WTC11 (cell line): ENCODE measurements at regions not wholly inside any gene's neighbourhood (a gene's known extent, or its start where the extent isn't known, plus 50 kb on each side); places are given as distances from the start of the nearest gene placed in this dataset.

Source experiments
- ATAC-seq: fragments of 200-7000 bp; cut with Tn5 transposase; 2 replicates; pipeline ENCODE4 v1.10.0; 2021; ENCODE audit warnings: mild to moderate bottlenecking, moderate library complexity
- CTCF ChIA-PET: fragments of 300-600 bp; sonication (Branson Sonifier 250); formaldehyde crosslinking; loops from one replicate; lab custom pipeline; 2021; ENCODE audit warnings: antibody characterized with exemption; lab: Charles Lee
- POLR2A ChIA-PET: fragments of 350-600 bp; sonication (Branson Sonifier 250); formaldehyde crosslinking; loops from one replicate; lab custom pipeline; 2021; ENCODE audit warnings: antibody characterized with exemption; lab: Charles Lee
- DNase-seq: peaks from one replicate; pipeline ENCODE4 v3.0.0; 2021; ENCODE audit warnings: low spot score
- H3K27ac Mint-ChIP-seq: 2 replicates; pipeline ENCODE4 v1.8.0; 2021; ENCODE audit warnings: mixed read lengths
- H3K27me3 Mint-ChIP-seq: 2 replicates; pipeline ENCODE4 v1.8.0; 2021; ENCODE audit warnings: low read depth, mild to moderate bottlenecking, moderate library complexity, mixed read lengths
- H3K36me3 Mint-ChIP-seq: 2 replicates; pipeline ENCODE4 v1.8.0; 2021; ENCODE audit warnings: mixed read lengths
- H3K4me1 Mint-ChIP-seq: 2 replicates; pipeline ENCODE4 v1.8.0; 2022; ENCODE audit warnings: mixed read lengths
- H3K4me3 Mint-ChIP-seq: 2 replicates; pipeline ENCODE4 v1.8.0; 2021; ENCODE audit warnings: mild to moderate bottlenecking, moderate library complexity, mixed read lengths
- H3K9me3 Mint-ChIP-seq: 2 replicates; pipeline ENCODE4 v1.8.0; 2021; ENCODE audit warnings: mixed read lengths
- AFF4 ChIP-seq: sonication (generic); formaldehyde crosslinking; IDR thresholded peaks from 2 replicates; pipeline ENCODE4 v1.8.1; 2023; ENCODE audit warnings: mild to moderate bottlenecking, missing genetic modification reagents, borderline replicate concordance
- ATF6 ChIP-seq: sonication (generic); formaldehyde crosslinking; IDR thresholded peaks from 2 replicates; pipeline ENCODE4 v1.8.1; 2023; ENCODE audit warnings: mild to moderate bottlenecking, missing genetic modification reagents
- CTCF ChIP-seq: fragments of 200-600 bp; IDR thresholded peaks from 2 replicates; pipeline ENCODE4 v1.8.0; 2022; ENCODE audit warnings: antibody characterized with exemption
- E2F1 ChIP-seq: sonication (generic); formaldehyde crosslinking; IDR thresholded peaks from 2 replicates; pipeline ENCODE4 v1.8.0; 2022; ENCODE audit warnings: mild to moderate bottlenecking, missing genetic modification reagents
- E2F5 ChIP-seq: sonication (generic); formaldehyde crosslinking; IDR thresholded peaks from 2 replicates; pipeline ENCODE4 v1.8.1; 2022; ENCODE audit warnings: mild to moderate bottlenecking, moderate library complexity, missing genetic modification reagents
- HMGA2 ChIP-seq: fragments of 250-450 bp; sonication (Bioruptor Pico); IDR thresholded peaks from 2 replicates; pipeline ENCODE4 v1.4.0; 2021; ENCODE audit warnings: mild to moderate bottlenecking, moderate library complexity
- IRF1 ChIP-seq: sonication (generic); formaldehyde crosslinking; IDR thresholded peaks from 2 replicates; pipeline ENCODE4 v1.8.0; 2023; ENCODE audit warnings: missing genetic modification reagents
- KAT7 ChIP-seq: sonication (generic); formaldehyde crosslinking; IDR thresholded peaks from 2 replicates; pipeline ENCODE4 v1.8.1; 2023; ENCODE audit warnings: missing genetic modification reagents, mild to moderate bottlenecking, borderline replicate concordance
- MYBL2 ChIP-seq: sonication (generic); formaldehyde crosslinking; IDR thresholded peaks from 2 replicates; pipeline ENCODE4 v1.8.1; 2023; ENCODE audit warnings: mild to moderate bottlenecking, moderate library complexity, missing genetic modification reagents
- NR2C2 ChIP-seq: sonication (generic); formaldehyde crosslinking; IDR thresholded peaks from 2 replicates; pipeline ENCODE4 v1.8.0; 2022; ENCODE audit warnings: mild to moderate bottlenecking, missing genetic modification reagents
- PRRX2 ChIP-seq: fragments of 250-450 bp; sonication (Bioruptor Pico); IDR thresholded peaks from 2 replicates; pipeline ENCODE4 v1.8.0; 2021; ENCODE audit warnings: mild to moderate bottlenecking
- STAT6 ChIP-seq: sonication (generic); formaldehyde crosslinking; conservative IDR thresholded peaks from 2 replicates; pipeline ENCODE4 v1.8.1; 2023; ENCODE audit warnings: mild to moderate bottlenecking, low read depth, missing genetic modification reagents, moderate library complexity
- TCF7 ChIP-seq: sonication (generic); formaldehyde crosslinking; IDR thresholded peaks from 2 replicates; pipeline ENCODE4 v1.8.0; 2022; ENCODE audit warnings: mild to moderate bottlenecking, low read depth, missing genetic modification reagents, moderate library complexity
- ZNF219 ChIP-seq: sonication (generic); formaldehyde crosslinking; IDR thresholded peaks from 2 replicates; pipeline ENCODE4 v1.8.0; 2023; ENCODE audit warnings: missing genetic modification reagents, mild to moderate bottlenecking, borderline replicate concordance
- ZNF232 ChIP-seq: sonication (generic); formaldehyde crosslinking; IDR thresholded peaks from 2 replicates; pipeline ENCODE4 v1.8.0; 2022; ENCODE audit warnings: mild to moderate bottlenecking, missing genetic modification reagents

GRCh38 chr4:173917255-173917960 is 366.1 kb downstream of the FBXO8 start:
- no peak overlapping the region for H3K27ac Mint-ChIP-seq
- DNase-seq (no peak), ATAC-seq (peak; percentile 69)

GRCh38 chr4:173913496-173913895 is 370.0 kb downstream of the FBXO8 start:
- CTCF ChIA-PET, result no interaction called here
- peaks cover 7% of the 10 kb centered on the region for H3K4me1 Mint-ChIP-seq
- no peak overlapping the region for H3K27ac Mint-ChIP-seq
- no peaks in the 10 kb centered on the region for H3K9me3 Mint-ChIP-seq
- POLR2A ChIA-PET, result no interaction called here
- no peak for DNase-seq
- H3K36me3 Mint-ChIP-seq, result no peaks in the 10 kb centered on the region
- no peak overlapping the region for H3K4me3 Mint-ChIP-seq
- H3K27me3 Mint-ChIP-seq, result no peaks in the 10 kb centered on the region
- ATAC-seq, result no peak
- TF ChIP-seq ZNF232 (no peak), KAT7 (CRISPR knock-in tag) (no peak), HMGA2 (CRISPR knock-in tag) (no peak), CTCF (no peak), E2F5 (CRISPR knock-in tag) (no peak), TCF7 (CRISPR knock-in tag) (no peak), PRRX2 (CRISPR knock-in tag) (no peak), MYBL2 (CRISPR knock-in tag) (no peak), AFF4 (CRISPR knock-in tag) (no peak)

More at GRCh38 chr4:173917255-173917960, 366.1 kb downstream of the FBXO8 start:
- no peak for TF ChIP-seq ZNF219
- no peak for TF ChIP-seq ATF6 (CRISPR knock-in tag)
- TF ChIP-seq NR2C2 (CRISPR knock-in tag), result no peak
- TF ChIP-seq IRF1 (CRISPR knock-in tag), result no peak
- TF ChIP-seq STAT6 (CRISPR knock-in tag), result no peak
- no peak for TF ChIP-seq E2F1 (CRISPR knock-in tag)
- no peak overlapping the region for H3K4me3 Mint-ChIP-seq
- H3K9me3 Mint-ChIP-seq, result no peaks in the 10 kb centered on the region
- ChIA-PET POLR2A (no interaction called here), CTCF (no interaction called here)
- no peaks in the 10 kb centered on the region for H3K36me3 Mint-ChIP-seq
- peaks cover 17% of the 10 kb centered on the region for H3K4me1 Mint-ChIP-seq
- H3K27me3 Mint-ChIP-seq, result no peaks in the 10 kb centered on the region
